ENCODE measurements at regions not wholly inside any gene's neighbourhood (a gene's known extent, or its start where the extent isn't known, plus 50 kb on each side); places are given as distances from the start of the nearest gene placed in this dataset.

DNA sequence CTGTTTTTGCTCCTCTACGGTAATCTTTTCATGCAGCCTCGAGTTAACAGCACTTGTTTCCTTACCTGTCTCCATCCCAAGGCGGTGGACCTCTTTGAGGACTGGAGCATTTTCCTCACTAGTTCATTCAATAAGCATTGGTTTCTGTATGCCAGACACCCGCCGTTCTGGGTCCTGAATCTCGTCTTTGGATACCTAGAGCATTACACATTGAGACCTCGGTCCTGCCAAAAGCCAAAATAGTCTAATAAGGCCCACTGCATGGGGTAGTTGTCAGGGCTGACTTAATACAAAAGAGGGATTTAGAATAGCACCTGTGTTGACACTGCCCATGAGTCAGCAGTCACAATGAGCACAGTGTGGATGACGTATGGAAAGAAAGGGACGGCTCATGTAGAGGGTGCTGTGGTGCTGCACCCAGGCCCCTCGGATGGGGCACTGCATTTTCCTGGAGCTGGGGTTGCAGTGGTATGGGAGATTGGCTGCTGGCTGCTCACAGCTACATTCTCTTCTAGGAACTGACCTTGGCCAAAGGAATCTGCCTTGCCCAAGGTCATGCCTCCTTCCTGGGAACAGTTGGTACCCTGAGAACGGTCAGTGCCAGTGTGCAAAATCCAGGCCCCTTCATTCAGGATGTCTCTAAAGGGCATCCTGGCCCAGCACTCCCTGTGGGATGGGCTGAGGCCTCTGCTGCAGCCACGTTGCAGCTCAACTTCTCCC is 126.9 kb upstream of the NCK2 start:
- DNase-seq (ENCODE audit: low read depth, low spot score), result no peak
- no peaks in the 10 kb centered on the region for H3K9me3 ChIP-seq (ENCODE audit: control insufficient read depth, insufficient read depth, low read length)
- H3K27ac ChIP-seq (ENCODE audit: low read depth, low read length), result no peak overlapping the region
- TF ChIP-seq, protein P1, sequence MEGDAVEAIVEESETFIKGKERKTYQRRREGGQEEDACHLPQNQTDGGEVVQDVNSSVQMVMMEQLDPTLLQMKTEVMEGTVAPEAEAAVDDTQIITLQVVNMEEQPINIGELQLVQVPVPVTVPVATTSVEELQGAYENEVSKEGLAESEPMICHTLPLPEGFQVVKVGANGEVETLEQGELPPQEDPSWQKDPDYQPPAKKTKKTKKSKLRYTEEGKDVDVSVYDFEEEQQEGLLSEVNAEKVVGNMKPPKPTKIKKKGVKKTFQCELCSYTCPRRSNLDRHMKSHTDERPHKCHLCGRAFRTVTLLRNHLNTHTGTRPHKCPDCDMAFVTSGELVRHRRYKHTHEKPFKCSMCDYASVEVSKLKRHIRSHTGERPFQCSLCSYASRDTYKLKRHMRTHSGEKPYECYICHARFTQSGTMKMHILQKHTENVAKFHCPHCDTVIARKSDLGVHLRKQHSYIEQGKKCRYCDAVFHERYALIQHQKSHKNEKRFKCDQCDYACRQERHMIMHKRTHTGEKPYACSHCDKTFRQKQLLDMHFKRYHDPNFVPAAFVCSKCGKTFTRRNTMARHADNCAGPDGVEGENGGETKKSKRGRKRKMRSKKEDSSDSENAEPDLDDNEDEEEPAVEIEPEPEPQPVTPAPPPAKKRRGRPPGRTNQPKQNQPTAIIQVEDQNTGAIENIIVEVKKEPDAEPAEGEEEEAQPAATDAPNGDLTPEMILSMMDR (IDR thresholded peaks at IDR 0.05; ENCODE audit: low read depth, low read length), result no peak
- ChIA-PET POLR2A (no interaction called here), CTCF (no interaction called here)
- peaks cover 12% of the 10 kb centered on the region for H3K27me3 ChIP-seq (ENCODE audit: control insufficient read depth, insufficient read depth, low read length)
- no peak overlapping the region for H3K4me3 ChIP-seq (ENCODE audit: low read depth, low read length)

DNA sequence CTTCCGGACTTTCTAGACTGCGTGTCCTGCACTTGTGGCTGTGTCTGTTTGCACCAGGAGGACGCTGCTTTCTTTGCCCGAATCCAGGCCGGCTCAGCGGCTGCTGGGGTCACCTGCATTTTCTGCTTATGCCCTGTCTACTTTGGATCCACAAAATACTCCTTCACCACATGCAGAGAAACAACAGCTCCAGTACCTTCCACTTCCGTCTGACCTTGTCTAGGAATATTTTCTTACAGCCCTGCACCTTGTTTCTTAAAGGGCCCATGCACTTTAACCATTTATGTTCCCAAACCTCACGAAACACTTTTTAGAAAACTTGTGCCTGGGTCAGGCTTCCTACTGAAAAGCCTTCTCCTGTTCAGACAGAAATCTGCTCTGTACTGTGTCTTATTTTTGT is 129.4 kb upstream of the NCK2 start:
- CTCF ChIA-PET, result interaction anchor here (0.6 kb wide), 2 partner anchors 51 to 101 kb away, joined by 3 to 9 read pairs; no protein-coding TSS in a partner anchor

DNA sequence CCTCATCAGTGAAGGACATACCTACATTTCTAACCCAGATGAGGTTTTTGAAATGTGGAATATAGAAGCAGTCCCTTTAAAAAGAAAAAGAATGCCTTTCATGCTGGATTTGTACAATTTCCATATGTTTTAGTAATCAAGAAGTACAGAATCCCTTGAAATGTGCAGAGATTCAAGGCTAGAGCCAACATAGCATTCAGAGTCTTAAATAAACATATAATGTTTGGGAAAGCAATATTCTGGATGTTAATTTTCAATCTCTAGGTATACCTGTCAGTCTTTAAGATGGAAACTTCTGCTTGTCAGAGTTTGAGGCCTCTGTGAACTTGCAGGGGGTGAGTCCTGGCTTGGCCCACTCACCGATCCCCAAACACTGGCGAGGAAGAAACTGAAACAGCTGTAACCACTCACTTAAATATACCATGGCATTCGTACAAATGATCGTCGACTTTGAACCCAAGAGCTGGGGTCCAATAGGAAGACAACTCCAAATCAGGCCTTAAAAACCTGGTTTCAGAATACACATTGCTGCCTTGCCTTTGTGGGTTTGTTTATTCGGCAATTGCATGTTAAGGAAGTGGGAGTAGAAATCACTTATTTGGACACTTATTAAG is 132.8 kb upstream of the NCK2 start:
- H3K4me3 ChIP-seq (ENCODE audit: low read depth, low read length), result no peak overlapping the region
- H3K27me3 ChIP-seq (ENCODE audit: control insufficient read depth, insufficient read depth, low read length), result peaks cover 3% of the 10 kb centered on the region
- H3K9me3 ChIP-seq (ENCODE audit: control insufficient read depth, insufficient read depth, low read length), result no peaks in the 10 kb centered on the region
- DNase-seq (ENCODE audit: low read depth, low spot score), result no peak
- ChIA-PET CTCF (interaction anchor here (0.5 kb wide), 1 partner anchor 311 kb away, joined by 7 read pairs; no protein-coding TSS in a partner anchor), POLR2A (no interaction called here)
- TF ChIP-seq, protein P1 (IDR thresholded peaks at IDR 0.05; ENCODE audit: low read depth, low read length), result no peak
- no peak overlapping the region for H3K27ac ChIP-seq (ENCODE audit: low read depth, low read length)

More for the DNA sequence above, 129.4 kb upstream of the NCK2 start:
- TF ChIP-seq, protein P1 (IDR thresholded peaks at IDR 0.05; ENCODE audit: low read depth, low read length), result no peak
- DNase-seq (ENCODE audit: low read depth, low spot score), result no peak
- Histone ChIP-seq H3K27ac (ENCODE audit: low read depth, low read length) (no peak overlapping the region), H3K4me3 (ENCODE audit: low read depth, low read length) (no peak overlapping the region), H3K27me3 (ENCODE audit: control insufficient read depth, insufficient read depth, low read length) (peaks cover 11% of the 10 kb centered on the region), H3K9me3 (ENCODE audit: control insufficient read depth, insufficient read depth, low read length) (no peaks in the 10 kb centered on the region)
- POLR2A ChIA-PET, result no interaction called here

DNA sequence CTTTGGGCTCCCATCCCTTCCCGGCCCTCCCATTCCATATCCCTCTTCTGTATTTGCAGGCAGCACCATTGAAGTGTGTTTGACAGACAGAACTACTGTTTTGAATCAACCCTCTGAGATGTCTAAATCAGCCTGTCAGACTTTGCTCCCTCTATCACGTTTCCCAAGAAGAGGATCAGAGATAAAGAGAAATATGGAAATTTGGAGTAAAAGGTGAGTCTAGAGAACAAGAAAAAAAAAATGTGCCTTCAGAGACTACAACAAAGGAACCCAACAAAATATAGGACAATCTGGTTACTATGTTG is 133.4 kb upstream of the NCK2 start:
- no peak overlapping the region for H3K4me3 ChIP-seq (ENCODE audit: low read depth, low read length)
- H3K27me3 ChIP-seq (ENCODE audit: control insufficient read depth, insufficient read depth, low read length), result peaks cover 3% of the 10 kb centered on the region
- DNase-seq (ENCODE audit: low read depth, low spot score), result no peak
- TF ChIP-seq, protein P1 (IDR thresholded peaks at IDR 0.05; ENCODE audit: low read depth, low read length), result no peak
- CTCF ChIA-PET, result no interaction called here
- H3K27ac ChIP-seq (ENCODE audit: low read depth, low read length), result no peak overlapping the region
- H3K9me3 ChIP-seq (ENCODE audit: control insufficient read depth, insufficient read depth, low read length), result no peaks in the 10 kb centered on the region
- POLR2A ChIA-PET, result no interaction called here

DNA sequence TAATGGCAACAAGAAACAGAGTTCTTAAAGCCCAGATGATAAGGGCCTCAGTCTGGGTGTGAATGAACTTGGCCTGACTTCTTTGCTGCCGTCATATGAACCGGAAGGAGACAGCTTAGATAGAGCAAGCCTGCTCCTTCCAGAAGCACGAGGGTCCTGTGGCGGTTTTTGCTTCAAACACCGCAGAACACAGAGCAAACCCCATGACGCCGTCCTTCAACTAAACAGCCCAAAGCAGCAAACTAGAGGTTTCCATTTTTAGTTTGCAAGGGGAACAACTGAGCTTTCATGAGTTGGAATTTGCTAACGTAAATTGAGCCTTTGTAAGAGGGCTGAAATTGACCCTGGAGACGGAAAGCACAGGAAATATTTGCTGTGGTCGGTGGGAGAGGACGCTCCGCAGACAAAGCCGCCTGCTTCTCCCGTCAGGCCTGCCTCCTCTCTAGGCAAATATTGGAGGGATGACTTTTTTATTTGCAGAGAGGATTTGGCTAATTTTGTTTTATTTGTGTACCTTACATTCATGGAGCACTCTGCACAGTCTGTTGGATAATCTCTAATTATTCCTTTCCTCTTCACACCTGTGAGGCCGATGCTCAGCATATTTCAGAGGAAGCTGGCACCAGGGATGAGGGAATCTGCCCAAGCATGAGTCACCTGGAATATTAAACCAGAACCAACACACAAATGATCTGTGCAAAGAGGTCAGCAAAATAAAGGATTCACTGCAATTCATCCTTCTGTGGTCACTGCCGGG is 134.0 kb upstream of the NCK2 start:
- H3K9me3 ChIP-seq (ENCODE audit: control insufficient read depth, insufficient read depth, low read length), result no peaks in the 10 kb centered on the region
- no peak for DNase-seq (ENCODE audit: low read depth, low spot score)
- H3K27me3 ChIP-seq (ENCODE audit: control insufficient read depth, insufficient read depth, low read length), result peaks cover 3% of the 10 kb centered on the region
- H3K27ac ChIP-seq (ENCODE audit: low read depth, low read length), result no peak overlapping the region
- TF ChIP-seq, protein P1 (IDR thresholded peaks at IDR 0.05; ENCODE audit: low read depth, low read length), result no peak
- CTCF ChIA-PET, result no interaction called here
- POLR2A ChIA-PET, result no interaction called here
- no peak overlapping the region for H3K4me3 ChIP-seq (ENCODE audit: low read depth, low read length)
